ENCODE measurements at regions not wholly inside any gene's neighbourhood (a gene's known extent, or its start where the extent isn't known, plus 50 kb on each side); places are given as distances from the start of the nearest gene placed in this dataset.

DNA sequence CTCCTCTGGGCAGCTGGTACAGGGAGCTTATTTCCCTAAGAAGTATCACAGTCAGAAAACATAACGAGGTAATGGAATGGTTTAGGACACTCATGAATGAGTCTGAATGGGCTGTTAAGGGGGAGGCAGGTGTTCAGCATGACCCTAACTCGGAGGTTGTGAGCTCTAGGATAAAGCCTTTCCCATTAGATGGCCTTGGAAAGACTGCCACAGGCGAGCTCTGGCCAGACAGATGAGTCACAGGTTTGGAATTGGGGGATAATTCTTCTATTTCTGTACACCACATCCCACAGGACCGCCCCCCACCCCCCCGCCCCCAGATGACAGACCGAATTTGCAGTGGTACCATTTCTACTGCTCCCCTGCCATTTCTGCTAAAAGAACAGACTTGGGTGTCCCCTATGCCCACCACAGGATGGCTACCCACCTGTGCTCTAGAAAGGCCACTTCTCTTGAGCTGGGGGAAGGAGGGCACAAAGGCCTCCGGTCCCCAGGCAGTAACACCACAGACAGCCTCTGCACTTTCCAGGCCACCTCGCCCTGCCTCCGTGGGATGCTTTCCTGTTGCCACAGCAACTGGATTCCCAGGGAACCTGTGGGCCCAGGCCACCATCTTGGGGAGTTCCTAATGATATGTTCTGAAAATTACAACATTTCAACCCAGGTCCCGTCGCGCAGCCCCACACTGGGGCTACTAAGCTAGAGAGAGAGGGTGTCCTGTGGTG lies 76.7 kb downstream of the TRIM29 start:
- H2AFZ ChIP-seq: no peak overlapping the region
- H3K27me3 ChIP-seq (ENCODE audit: insufficient read depth, low read depth): peaks cover 97% of the 10 kb centered on the region
- no peaks in the 10 kb centered on the region for H4K20me1 ChIP-seq (ENCODE audit: insufficient read depth)
- DNase-seq: no peak
- TF ChIP-seq, protein P1, sequence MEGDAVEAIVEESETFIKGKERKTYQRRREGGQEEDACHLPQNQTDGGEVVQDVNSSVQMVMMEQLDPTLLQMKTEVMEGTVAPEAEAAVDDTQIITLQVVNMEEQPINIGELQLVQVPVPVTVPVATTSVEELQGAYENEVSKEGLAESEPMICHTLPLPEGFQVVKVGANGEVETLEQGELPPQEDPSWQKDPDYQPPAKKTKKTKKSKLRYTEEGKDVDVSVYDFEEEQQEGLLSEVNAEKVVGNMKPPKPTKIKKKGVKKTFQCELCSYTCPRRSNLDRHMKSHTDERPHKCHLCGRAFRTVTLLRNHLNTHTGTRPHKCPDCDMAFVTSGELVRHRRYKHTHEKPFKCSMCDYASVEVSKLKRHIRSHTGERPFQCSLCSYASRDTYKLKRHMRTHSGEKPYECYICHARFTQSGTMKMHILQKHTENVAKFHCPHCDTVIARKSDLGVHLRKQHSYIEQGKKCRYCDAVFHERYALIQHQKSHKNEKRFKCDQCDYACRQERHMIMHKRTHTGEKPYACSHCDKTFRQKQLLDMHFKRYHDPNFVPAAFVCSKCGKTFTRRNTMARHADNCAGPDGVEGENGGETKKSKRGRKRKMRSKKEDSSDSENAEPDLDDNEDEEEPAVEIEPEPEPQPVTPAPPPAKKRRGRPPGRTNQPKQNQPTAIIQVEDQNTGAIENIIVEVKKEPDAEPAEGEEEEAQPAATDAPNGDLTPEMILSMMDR (conservative IDR thresholded peaks at IDR 0.05): no peak
- TF ChIP-seq EZH2 (IDR thresholded peaks at IDR 0.05; ENCODE audit: low read depth): no peak
- no TSS peak for BruUV-seq (replicated peaks)
- no peaks in the 10 kb centered on the region for H3K36me3 ChIP-seq (ENCODE audit: low read depth)
- H3K79me2 ChIP-seq (ENCODE audit: low read depth): no peaks in the 10 kb centered on the region
- H3K4me1 ChIP-seq (replicated peaks; ENCODE audit: insufficient read depth): no peaks in the 10 kb centered on the region
- H3K9me2 ChIP-seq (ENCODE audit: insufficient read depth): no peaks in the 10 kb centered on the region
- H3K9me3 ChIP-seq (ENCODE audit: insufficient read depth, low read depth): no peaks in the 10 kb centered on the region
- no peak overlapping the region for H3K4me3 ChIP-seq
- H3K4me2 ChIP-seq: no peak overlapping the region
- no peaks in the 10 kb centered on the region for H3F3A ChIP-seq (ENCODE audit: insufficient read depth, low read depth)
- POLR2A ChIA-PET (ENCODE audit: unreplicated experiment): no interaction called here
- CTCF ChIA-PET: no interaction called here
- no peak overlapping the region for H3K27ac ChIP-seq
- intact Hi-C loops (cut with micrococcal nuclease; ENCODE audit: unreplicated experiment): no loop called here

DNA sequence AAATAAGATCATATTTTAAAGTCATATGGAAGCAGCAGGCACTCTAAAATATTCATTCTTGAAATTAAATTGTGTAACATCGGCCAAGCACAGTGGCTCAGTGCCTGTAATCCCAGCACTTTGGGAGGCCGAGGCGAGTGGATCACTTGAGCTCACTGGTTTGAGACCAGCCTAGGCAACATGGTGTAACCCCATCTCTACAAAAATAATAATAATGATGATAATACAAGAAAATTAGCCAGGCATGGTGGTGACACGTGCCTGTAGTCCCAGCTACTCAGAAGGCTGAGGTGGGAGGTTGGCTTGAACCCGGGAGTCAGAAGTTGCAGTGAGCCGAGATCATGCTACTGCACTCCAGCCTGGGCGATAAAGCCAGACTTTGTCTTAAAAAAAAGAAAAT lies 77.4 kb downstream of the TRIM29 start:
- TF ChIP-seq EZH2 (IDR thresholded peaks at IDR 0.05; ENCODE audit: low read depth): no peak
- TF ChIP-seq, protein P1 (conservative IDR thresholded peaks at IDR 0.05): no peak
- intact Hi-C loops (cut with micrococcal nuclease; ENCODE audit: unreplicated experiment): no loop called here
- POLR2A ChIA-PET (ENCODE audit: unreplicated experiment): no interaction called here

DNA sequence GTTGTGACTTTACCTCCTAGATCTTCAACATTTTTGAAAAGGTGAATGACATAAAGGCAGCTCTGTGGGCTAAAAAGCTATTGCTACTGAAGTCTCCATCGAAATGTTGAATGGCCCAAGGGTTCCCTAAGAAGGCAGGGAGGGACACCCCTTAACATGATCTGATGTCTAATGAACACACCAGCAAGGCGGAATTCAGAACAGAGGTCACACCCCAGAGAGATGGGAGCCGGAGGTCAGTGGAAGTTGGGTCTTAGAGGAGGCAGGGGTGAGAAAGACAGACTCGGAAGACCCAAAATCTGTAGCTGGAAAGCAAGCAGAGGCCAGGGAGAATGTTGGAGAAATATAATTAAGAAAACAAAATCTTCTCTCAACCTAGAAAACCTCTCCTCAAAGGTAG lies 79.0 kb downstream of the TRIM29 start:
- Histone ChIP-seq H3K4me2 (no peak overlapping the region), H3K79me2 (ENCODE audit: low read depth) (no peaks in the 10 kb centered on the region), H3K4me3 (no peak overlapping the region), H3K9me2 (ENCODE audit: insufficient read depth) (no peaks in the 10 kb centered on the region), H3K36me3 (ENCODE audit: low read depth) (no peaks in the 10 kb centered on the region), H3K4me1 (replicated peaks; ENCODE audit: insufficient read depth) (no peaks in the 10 kb centered on the region), H3F3A (ENCODE audit: insufficient read depth, low read depth) (no peaks in the 10 kb centered on the region), H4K20me1 (ENCODE audit: insufficient read depth) (no peaks in the 10 kb centered on the region), H3K27ac (no peak overlapping the region), H3K9me3 (ENCODE audit: insufficient read depth, low read depth) (no peaks in the 10 kb centered on the region), H3K27me3 (ENCODE audit: insufficient read depth, low read depth) (peaks cover 96% of the 10 kb centered on the region), H2AFZ (no peak overlapping the region)
- CTCF ChIA-PET: no interaction called here
- BruUV-seq (replicated peaks): no TSS peak
- no peak for DNase-seq
- intact Hi-C loops (cut with micrococcal nuclease; ENCODE audit: unreplicated experiment): no loop called here
- POLR2A ChIA-PET (ENCODE audit: unreplicated experiment): no interaction called here
- TF ChIP-seq, protein P1 (conservative IDR thresholded peaks at IDR 0.05): no peak
- TF ChIP-seq EZH2 (IDR thresholded peaks at IDR 0.05; ENCODE audit: low read depth): no peak

More for the DNA sequence above, 77.4 kb downstream of the TRIM29 start:
- peaks cover 97% of the 10 kb centered on the region for H3K27me3 ChIP-seq (ENCODE audit: insufficient read depth, low read depth)
- no peaks in the 10 kb centered on the region for H3K9me3 ChIP-seq (ENCODE audit: insufficient read depth, low read depth)
- H3K36me3 ChIP-seq (ENCODE audit: low read depth): no peaks in the 10 kb centered on the region
- BruUV-seq (replicated peaks): no TSS peak
- no peaks in the 10 kb centered on the region for H4K20me1 ChIP-seq (ENCODE audit: insufficient read depth)
- no peaks in the 10 kb centered on the region for H3K9me2 ChIP-seq (ENCODE audit: insufficient read depth)
- no peaks in the 10 kb centered on the region for H3K4me1 ChIP-seq (replicated peaks; ENCODE audit: insufficient read depth)
- H3K4me2 ChIP-seq: no peak overlapping the region
- H3K27ac ChIP-seq: no peak overlapping the region
- H2AFZ ChIP-seq: no peak overlapping the region
- no peak for DNase-seq
- H3F3A ChIP-seq (ENCODE audit: insufficient read depth, low read depth): no peaks in the 10 kb centered on the region
- no peak overlapping the region for H3K4me3 ChIP-seq
- H3K79me2 ChIP-seq (ENCODE audit: low read depth): no peaks in the 10 kb centered on the region
- CTCF ChIA-PET: no interaction called here
